HG03025 (cell line): ENCODE measurements at regions not wholly inside any gene's neighbourhood (a gene's known extent, or its start where the extent isn't known, plus 50 kb on each side); places are given as distances from the start of the nearest gene placed in this dataset.
"Not testable (repeated sequence)": the region's sequence is repeated elsewhere in the genome, so short reads cannot be mapped to it uniquely, and the experiment has no call there.

Experiments
- ATAC-seq: cut with Tn5 transposase; IDR thresholded peaks from one replicate; pipeline ENCODE4 v1.9.1; 2021; ENCODE audit warnings: mild to moderate bottlenecking, moderate library complexity; ENCODE audit not compliant: unreplicated experiment, low FRiP score

- ATAC-seq, result no peak
Measured at GRCh38 chr5:87768190-87768589, 355.5 kb upstream of the CCNH start.

GRCh38 chr5:87765009-87765408 is 352.3 kb upstream of the CCNH start:
- no peak for ATAC-seq

GRCh38 chr5:87762631-87763030 is 349.9 kb upstream of the CCNH start:
- no peak for ATAC-seq

GRCh38 chr5:87756951-87757350 is 344.2 kb upstream of the CCNH start:
- no peak for ATAC-seq

DNA sequence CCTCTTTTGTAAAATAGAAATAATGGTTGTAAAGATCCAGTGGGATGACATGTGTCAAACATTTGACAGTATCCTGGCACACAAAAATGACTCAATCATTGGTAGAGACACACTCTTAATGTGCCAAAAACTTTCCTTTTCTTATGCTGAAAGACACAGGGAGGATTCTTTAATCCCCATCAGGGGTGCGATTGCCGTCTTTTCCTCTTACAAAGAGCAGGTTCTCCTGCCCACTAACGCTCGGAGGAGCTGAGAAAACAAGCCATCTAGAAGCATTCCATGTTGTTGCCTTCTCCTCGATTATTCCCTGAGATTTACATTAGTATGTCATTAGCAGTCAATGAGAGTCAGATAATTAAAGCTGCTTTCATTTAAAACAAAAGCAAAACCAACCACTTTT is 342.6 kb upstream of the CCNH start:
- no peak for ATAC-seq

DNA sequence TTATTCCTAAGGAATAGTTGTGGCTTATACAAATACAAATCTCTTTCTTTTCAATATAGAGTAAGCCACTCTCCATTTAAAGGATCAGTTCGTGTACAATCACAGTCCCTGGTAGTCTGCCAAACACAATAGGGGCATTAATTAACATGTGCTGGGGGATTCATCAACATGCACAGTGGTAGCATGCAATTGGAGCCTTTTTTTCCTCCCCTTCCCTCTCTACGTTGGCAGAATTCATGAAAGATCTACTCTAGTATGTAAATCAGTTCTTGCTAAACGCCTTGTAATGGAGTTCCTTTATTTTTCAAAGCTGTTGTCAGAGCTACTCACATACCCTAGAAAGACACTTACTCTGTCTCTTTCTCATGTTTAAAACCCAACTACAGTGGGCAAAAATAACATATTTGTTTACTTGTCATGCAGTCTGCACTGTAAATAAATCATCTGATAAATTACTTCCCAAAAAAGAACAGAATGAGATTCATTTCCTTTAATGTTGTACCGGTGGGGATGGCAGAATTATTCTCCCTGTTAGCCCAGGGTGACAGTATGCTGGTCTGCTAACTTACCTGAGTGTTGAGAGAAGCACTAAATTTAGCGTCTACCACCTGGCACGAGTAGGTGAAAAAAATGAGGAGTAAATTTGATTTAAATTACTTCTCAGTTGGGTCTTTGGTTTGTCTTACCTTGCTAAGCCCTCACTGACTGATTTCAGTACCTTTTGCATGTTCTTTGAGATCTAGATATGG is 341.5 kb upstream of the CCNH start:
- no peak for ATAC-seq

- no peak for ATAC-seq
Measured at GRCh38 chr5:87752362-87752761, 339.6 kb upstream of the CCNH start.

DNA sequence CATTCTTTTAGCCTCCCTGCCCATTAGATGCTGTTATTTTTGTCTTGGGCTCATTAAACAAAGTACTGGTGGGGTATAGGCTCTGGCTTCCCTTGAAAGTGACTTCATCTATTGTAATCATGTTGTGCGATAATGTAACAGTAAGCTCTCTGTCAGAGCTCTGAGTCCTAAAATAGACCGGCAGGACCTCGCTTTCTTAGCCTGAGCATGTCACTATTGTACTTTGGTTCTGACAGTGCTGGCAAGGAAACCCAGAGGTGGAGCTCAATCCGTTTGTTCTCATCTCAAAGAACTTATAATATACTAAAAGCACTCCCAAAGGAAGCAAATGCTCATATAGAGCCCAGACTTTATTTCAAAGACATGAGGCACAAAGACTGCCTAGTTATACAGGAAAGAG is 339.1 kb upstream of the CCNH start:
- no peak for ATAC-seq

GRCh38 chr5:87746891-87747377 is 334.2 kb upstream of the CCNH start:
- no peak for ATAC-seq

GRCh38 chr5:87746341-87746740 is 333.6 kb upstream of the CCNH start:
- ATAC-seq, result no peak

DNA sequence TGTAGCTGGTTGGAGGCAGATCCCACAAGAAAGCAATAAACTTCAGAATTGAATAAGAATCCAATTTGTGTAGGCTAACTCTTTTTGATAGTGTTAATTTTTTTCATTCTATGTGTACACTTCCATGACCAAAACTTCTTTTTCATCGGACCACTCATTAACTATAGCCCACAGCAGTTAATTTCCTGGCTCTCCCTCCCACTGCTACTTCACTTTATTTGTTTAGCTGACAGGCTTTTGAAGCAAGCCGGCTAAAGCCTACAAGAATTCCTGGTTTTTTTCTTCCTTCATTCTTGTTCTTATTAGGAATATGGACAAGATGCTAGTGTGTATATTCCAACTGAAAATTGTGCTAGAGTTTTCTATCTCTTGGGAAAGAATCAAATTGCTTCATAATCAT is 329.2 kb upstream of the CCNH start:
- ATAC-seq, result no peak

GRCh38 chr5:87735923-87736322 is 323.2 kb upstream of the CCNH start:
- no peak for ATAC-seq

- no peak for ATAC-seq
Measured at GRCh38 chr5:87733897-87734296, 321.2 kb upstream of the CCNH start.

- no peak for ATAC-seq
Measured at GRCh38 chr5:87732875-87733768, 320.4 kb upstream of the CCNH start.

DNA sequence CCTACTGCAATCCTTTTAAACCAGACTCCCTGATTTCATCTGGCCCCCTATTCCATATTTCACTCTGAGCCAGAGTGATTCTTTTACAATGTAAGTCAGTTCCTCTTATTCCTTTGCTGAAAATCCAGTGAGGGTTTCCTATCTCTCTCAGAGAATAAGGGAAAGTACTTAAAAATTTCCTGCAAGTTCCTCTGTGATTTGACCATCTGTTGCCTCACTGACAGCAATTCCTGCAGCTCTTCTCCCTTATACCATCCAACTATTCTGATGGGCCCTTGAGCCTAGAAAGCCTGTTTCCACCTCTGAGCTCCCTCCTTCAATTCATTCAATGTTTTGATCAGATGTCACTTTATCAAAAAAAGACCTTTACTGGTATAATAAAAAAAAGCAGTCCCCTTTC is 317.1 kb upstream of the CCNH start:
- no peak for ATAC-seq

DNA sequence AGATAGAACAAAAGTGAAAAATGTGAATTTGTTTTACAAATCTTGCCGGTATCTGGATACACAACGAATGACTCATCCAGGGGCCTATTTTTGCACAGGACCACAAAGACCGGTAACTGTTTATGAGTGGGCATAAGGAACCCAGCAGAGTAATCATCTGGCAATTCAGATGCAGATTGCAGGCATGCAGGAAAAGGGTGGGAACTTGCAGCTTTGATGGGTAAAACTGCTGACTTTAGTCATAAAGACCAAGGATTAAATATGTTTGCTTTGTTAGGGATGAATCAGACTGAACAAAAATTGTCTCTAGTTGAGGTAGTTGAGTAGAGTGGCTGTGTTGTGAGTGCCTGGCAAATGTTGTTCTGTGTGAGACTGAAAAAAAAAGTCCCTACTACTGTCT is 309.6 kb upstream of the CCNH start:
- no peak for ATAC-seq

GRCh38 chr5:87718224-87718925 is 305.6 kb upstream of the CCNH start:
- ATAC-seq, result not testable (repeated sequence)

GRCh38 chr5:87717761-87718160 is 305.0 kb upstream of the CCNH start:
- no peak for ATAC-seq

DNA sequence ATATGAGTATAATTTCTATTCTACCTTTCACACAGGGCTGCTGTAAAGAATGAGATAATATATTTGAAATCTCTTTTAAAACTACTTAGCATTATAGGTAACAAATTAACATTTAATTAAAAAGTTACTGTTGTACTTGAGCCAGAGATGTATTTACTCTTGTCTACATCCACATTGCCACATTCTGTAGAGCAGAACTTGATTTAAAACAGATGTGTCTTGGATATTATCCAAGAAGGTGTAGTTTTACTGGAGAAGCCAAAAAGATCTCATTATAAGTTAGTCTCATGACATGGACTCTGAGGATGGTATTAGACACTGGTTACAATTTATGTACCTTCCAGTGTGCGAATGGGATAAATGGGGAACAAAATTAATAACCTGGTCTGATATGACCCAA is 293.1 kb upstream of the CCNH start:
- ATAC-seq, result no peak

GRCh38 chr5:87686975-87687374 is 274.2 kb upstream of the CCNH start:
- peak; percentile 95 for ATAC-seq

DNA sequence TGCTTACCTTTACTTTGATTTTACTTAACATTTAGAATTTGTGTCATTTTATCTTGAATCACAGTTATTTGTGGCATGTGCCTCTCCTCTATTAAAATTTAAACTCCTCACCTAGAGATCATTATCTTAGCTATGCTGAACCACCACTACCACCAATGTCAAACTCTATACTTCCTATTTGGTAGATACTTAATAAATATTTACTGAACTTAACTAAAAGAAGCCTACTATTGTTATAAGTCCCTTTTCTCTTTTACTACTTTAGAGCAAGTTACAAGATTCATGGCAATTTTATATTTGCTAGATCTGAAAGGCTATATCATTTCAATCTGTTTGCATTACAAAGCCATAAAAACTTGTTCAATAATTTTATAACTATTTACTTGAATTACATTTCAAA is 273.3 kb upstream of the CCNH start:
- ATAC-seq, result no peak
